ENCODE measurements at regions not wholly inside any gene's neighbourhood (a gene's known extent, or its start where the extent isn't known, plus 50 kb on each side); places are given as distances from the start of the nearest gene placed in this dataset.
A peak's percentile ranks its signal among the peaks of the same experiment; 100 is the strongest.

GRCh38 chr11:130583801-130584211, 135.4 kb downstream of the ADAMTS15 start:
- no peak for DNase-seq (ENCODE audit: low read depth)

GRCh38 chr11:130585545-130585944, 137.1 kb downstream of the ADAMTS15 start:
- no peak for DNase-seq (ENCODE audit: low read depth)

GRCh38 chr11:130587658-130588057, 139.2 kb downstream of the ADAMTS15 start:
- DNase-seq (ENCODE audit: low read depth): no peak

- no peak for DNase-seq (ENCODE audit: low read depth)
These were observed 140.0 kb downstream of the ADAMTS15 start for GRCh38 chr11:130588471-130588870.

- DNase-seq (ENCODE audit: low read depth): peak; percentile 57
These were observed 143.6 kb downstream of the ADAMTS15 start for GRCh38 chr11:130592056-130592455.

GRCh38 chr11:130593064-130593463, 144.6 kb downstream of the ADAMTS15 start:
- no peak for DNase-seq (ENCODE audit: low read depth)

GRCh38 chr11:130598433-130598832, 150.0 kb downstream of the ADAMTS15 start:
- no peak for DNase-seq (ENCODE audit: low read depth)

GRCh38 chr11:130599073-130599654, 150.7 kb downstream of the ADAMTS15 start:
- DNase-seq (ENCODE audit: low read depth): no peak

- DNase-seq (ENCODE audit: low read depth): no peak
These were observed 151.7 kb downstream of the ADAMTS15 start for GRCh38 chr11:130600139-130600538.

- DNase-seq (ENCODE audit: low read depth): no peak
These were observed 152.2 kb downstream of the ADAMTS15 start for GRCh38 chr11:130600616-130601015.

GRCh38 chr11:130601141-130601540, 152.7 kb downstream of the ADAMTS15 start:
- peak; percentile 26 for DNase-seq (ENCODE audit: low read depth)

GRCh38 chr11:130601764-130602460, 153.5 kb downstream of the ADAMTS15 start:
- no peak for DNase-seq (ENCODE audit: low read depth)

- DNase-seq (ENCODE audit: low read depth): no peak
These were observed 154.3 kb downstream of the ADAMTS15 start for GRCh38 chr11:130602641-130603334.

- DNase-seq (ENCODE audit: low read depth): no peak
These were observed 155.0 kb downstream of the ADAMTS15 start for GRCh38 chr11:130603335-130603906.

GRCh38 chr11:130604606-130605005, 156.2 kb downstream of the ADAMTS15 start:
- no peak for DNase-seq (ENCODE audit: low read depth)

GRCh38 chr11:130606178-130606577, 157.7 kb downstream of the ADAMTS15 start:
- peak; percentile 56 for DNase-seq (ENCODE audit: low read depth)

- DNase-seq (ENCODE audit: low read depth): peak; percentile 41
These were observed 158.5 kb downstream of the ADAMTS15 start for GRCh38 chr11:130606781-130607511.

- no peak for DNase-seq (ENCODE audit: low read depth)
These were observed 159.8 kb downstream of the ADAMTS15 start for GRCh38 chr11:130608287-130608686.

GRCh38 chr11:130609121-130610035, 160.9 kb downstream of the ADAMTS15 start:
- DNase-seq (ENCODE audit: low read depth): no peak

GRCh38 chr11:130611791-130612251, 163.4 kb downstream of the ADAMTS15 start:
- peak; percentile 90 for DNase-seq (ENCODE audit: low read depth)

Data from HT1080 (cell line).